Fibroblast of mammary gland (primary cell): ENCODE measurements at regions not wholly inside any gene's neighbourhood (a gene's known extent, or its start where the extent isn't known, plus 50 kb on each side); places are given as distances from the start of the nearest gene placed in this dataset.

ENCODE experiments used
- DNase-seq: peaks from one replicate; pipeline ENCODE4 v3.0.0-alpha.2; 2010; ENCODE audit warnings: low read depth
- H3K4me3 ChIP-seq: 2 replicates; pipeline ENCODE4 v1.5.1; 2011; ENCODE audit warnings: low read depth, mild to moderate bottlenecking, low read length, moderate library complexity; ENCODE audit not compliant: control insufficient read depth
- TF ChIP-seq, protein P1 (sequence below): conservative IDR thresholded peaks from 2 replicates; pipeline ENCODE4 v1.5.1; 2011; ENCODE audit warnings: low read depth, low read length, inconsistent platforms; ENCODE audit not compliant: control insufficient read depth, insufficient read depth

DNA sequence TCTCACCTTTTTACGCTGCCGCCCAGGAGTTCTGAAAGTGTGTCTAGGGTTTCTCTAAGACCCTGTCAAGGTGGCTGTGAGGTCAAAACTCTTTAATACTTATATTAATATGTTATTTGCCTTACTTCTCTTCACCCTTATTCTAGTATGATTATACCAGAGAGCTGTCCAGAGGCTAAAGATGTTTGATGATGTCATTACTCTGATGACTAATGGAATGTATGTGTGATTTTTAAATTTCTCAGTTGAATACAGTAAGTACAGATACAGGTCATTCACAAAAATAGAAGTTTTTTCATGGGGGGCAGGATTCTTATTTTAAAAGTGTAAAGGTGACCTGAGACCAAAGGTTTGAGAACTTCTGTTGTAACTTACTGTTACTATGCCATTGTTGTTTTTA lies 150.6 kb upstream of the FOXP2 start:
- DNase-seq, result peak; percentile 16
- H3K4me3 ChIP-seq, result no peak overlapping the region
- TF ChIP-seq, protein P1, sequence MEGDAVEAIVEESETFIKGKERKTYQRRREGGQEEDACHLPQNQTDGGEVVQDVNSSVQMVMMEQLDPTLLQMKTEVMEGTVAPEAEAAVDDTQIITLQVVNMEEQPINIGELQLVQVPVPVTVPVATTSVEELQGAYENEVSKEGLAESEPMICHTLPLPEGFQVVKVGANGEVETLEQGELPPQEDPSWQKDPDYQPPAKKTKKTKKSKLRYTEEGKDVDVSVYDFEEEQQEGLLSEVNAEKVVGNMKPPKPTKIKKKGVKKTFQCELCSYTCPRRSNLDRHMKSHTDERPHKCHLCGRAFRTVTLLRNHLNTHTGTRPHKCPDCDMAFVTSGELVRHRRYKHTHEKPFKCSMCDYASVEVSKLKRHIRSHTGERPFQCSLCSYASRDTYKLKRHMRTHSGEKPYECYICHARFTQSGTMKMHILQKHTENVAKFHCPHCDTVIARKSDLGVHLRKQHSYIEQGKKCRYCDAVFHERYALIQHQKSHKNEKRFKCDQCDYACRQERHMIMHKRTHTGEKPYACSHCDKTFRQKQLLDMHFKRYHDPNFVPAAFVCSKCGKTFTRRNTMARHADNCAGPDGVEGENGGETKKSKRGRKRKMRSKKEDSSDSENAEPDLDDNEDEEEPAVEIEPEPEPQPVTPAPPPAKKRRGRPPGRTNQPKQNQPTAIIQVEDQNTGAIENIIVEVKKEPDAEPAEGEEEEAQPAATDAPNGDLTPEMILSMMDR, result no peak

DNA sequence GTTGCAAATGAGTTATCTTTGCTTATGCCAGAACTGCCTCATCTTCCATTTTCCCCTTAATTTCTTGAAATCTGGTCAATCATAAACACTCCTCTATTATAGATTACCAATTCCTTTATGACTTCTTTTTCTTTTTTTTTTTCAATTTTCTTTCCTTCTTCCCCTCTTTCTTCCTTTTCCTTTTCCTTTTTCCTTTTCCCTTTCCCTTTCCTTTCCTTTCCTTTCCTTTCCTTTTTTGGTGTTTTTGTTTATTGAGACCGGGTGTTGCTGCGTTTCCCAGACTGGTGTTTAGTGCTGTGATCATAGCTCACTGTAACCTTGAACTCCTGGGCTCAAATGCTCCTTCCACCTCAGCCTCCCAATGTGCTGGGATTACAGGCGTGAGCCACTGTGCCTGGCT lies 151.4 kb upstream of the FOXP2 start:
- TF ChIP-seq, protein P1, result no peak

DNA sequence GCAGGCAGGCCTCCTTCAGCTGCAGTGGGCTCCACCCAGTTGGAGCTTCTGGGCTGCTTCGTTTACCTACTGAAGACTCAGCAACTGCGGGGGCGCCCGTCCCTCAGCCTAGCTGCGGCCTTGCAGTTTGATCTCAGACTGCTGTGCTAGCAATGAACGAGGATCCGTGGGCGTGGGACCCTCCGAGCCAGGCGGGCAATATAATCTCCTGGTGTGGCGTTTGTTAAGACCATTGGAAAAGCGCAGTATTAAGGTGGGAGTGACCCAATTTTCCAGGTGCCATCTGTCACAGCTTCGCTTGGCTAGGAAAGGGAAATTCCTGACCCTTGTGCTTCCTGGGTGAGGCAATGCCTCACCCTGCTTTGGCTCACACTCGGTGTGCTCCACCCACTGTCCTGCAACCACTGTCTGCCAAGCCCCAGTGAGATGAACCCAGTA lies 159.2 kb upstream of the FOXP2 start:
- TF ChIP-seq, protein P1, result no peak
- DNase-seq, result no peak
- H3K4me3 ChIP-seq, result no peak overlapping the region

More for the DNA sequence above, 151.4 kb upstream of the FOXP2 start:
- H3K4me3 ChIP-seq, result no peak overlapping the region
- DNase-seq, result no peak

DNA sequence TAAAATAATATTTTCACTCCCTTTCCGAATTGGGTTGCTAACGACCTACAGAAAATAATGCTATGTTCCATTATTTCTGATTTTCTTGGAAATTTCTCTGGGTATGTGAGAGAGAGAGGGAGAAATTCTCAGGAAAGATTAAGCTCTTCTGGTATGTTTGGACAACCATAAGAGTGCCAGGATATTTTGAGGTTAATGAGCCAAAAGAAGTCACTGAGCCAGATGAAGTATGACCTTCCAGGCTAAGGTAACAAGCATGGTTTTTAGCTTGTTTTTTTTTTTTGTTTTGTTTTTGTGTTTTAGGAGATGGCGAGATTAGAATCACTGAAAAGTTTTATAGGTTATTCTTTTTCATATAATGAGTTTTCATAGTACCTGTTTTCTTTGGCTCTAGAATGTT lies 171.0 kb upstream of the FOXP2 start:
- TF ChIP-seq, protein P1, result no peak
- no peak for DNase-seq
- H3K4me3 ChIP-seq, result no peak overlapping the region

DNA sequence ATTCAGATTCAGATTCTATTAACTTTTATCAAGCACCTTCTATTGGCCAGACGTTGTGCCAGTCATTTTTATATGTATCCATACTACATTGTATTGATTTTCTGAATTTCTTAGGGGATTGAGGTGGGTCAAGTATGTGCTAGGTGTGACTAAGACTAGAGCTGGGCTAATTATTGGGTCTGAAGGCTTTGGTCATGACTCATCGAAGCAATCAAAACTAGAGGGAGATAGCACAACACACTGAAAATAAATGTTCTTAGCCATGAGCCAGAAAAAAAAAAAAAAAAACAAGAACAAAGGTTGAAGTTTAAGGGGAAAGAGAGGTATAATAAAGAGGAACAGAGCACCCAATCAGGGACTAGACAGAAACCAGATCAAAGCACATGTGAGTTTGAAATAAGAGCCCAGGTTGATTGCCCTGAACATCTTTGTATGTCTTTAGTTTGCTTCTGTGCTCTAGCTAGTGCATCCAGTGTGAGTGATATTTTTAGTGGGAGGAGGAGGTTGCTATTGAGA lies 171.6 kb upstream of the FOXP2 start:
- DNase-seq, result peak; percentile 25
- TF ChIP-seq, protein P1, result no peak
- H3K4me3 ChIP-seq, result no peak overlapping the region

DNA sequence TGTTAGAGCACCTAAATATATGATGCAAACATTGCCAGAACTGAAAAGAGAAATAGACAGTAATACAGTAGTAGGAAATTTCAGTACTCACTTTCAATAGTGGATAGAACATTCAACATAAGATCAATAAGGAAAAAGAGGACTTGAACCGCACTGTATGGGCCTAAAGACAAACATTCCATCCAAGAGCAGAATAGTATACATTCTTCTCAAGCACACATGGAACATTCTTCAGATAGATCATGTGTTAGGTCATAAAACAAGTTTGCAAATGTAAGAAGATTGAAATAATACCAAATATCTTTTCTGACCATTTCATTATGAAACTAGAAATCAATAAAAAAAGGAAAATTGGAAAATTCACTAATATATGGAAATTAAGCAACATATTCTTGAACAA lies 185.4 kb upstream of the FOXP2 start:
- no peak for DNase-seq
- TF ChIP-seq, protein P1, result no peak
- no peak overlapping the region for H3K4me3 ChIP-seq

DNA sequence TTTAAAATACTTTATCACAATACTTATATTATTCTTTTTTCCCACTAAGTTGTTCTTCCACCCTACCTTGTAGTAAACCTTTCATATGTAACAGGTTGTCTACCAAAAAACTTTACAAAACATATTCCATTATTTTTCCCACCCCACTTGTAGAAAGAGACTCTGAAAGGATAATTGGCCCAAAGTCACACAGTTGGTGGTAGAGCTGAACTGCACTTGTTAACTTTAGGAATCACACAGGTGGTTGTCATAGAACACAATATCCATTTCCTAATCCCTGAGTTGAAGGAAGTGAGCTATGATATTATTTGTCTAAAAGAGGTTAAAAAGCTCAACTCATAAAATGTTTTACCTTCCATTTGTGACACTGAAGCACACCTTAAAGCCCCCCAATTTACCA lies 188.8 kb upstream of the FOXP2 start:
- DNase-seq, result no peak
- TF ChIP-seq, protein P1, result no peak
- H3K4me3 ChIP-seq, result no peak overlapping the region
